GM13976 (cell line): ENCODE measurements at regions not wholly inside any gene's neighbourhood (a gene's known extent, or its start where the extent isn't known, plus 50 kb on each side); places are given as distances from the start of the nearest gene placed in this dataset.

Experiments used
- DNase-seq: peaks from one replicate; pipeline ENCODE4 v3.0.0; 2012; ENCODE audit warnings: low spot score
- CTCF ChIP-seq: IDR thresholded peaks from 2 replicates; pipeline ENCODE4 v1.5.1; 2012; ENCODE audit warnings: borderline replicate concordance, mild to moderate bottlenecking; ENCODE audit not compliant: insufficient read depth; ENCODE audit errors: extremely low read depth, missing control alignments, control extremely low read depth
- in situ Hi-C: fragments of 300-500 bp; cut with MboI; formaldehyde crosslinking; loops from one replicate; pipeline ENCODE4 v1.12.0; 2022; ENCODE audit warnings: low sequenced_read_pairs, mixed read lengths, inconsistent platforms; ENCODE audit not compliant: unreplicated experiment

GRCh38 chr9:134264169-134264568 is 62.1 kb upstream of the RXRA start:
- in situ Hi-C loops = no loop called here
- TF ChIP-seq CTCF = no peak
- DNase-seq = no peak

- no peak for DNase-seq
- no peak for TF ChIP-seq CTCF
- in situ Hi-C loops = no loop called here
Observed at GRCh38 chr9:134265078-134265477, 61.2 kb upstream of the RXRA start.

- no peak for TF ChIP-seq CTCF
- in situ Hi-C loops = no loop called here
- DNase-seq = no peak
Observed at GRCh38 chr9:134266418-134266817, 59.8 kb upstream of the RXRA start.

- no peak for DNase-seq
- TF ChIP-seq CTCF = no peak
- in situ Hi-C loops = no loop called here
Observed at GRCh38 chr9:134267305-134267880, 58.9 kb upstream of the RXRA start.

GRCh38 chr9:134267881-134268724 is 58.2 kb upstream of the RXRA start:
- TF ChIP-seq CTCF = no peak
- in situ Hi-C loops = no loop called here
- peak; percentile 73 for DNase-seq

GRCh38 chr9:134268747-134269146 is 57.5 kb upstream of the RXRA start:
- no peak for DNase-seq
- TF ChIP-seq CTCF = no peak
- in situ Hi-C loops = no loop called here
